COLO829 (cell line): ENCODE measurements at regions not wholly inside any gene's neighbourhood (a gene's known extent, or its start where the extent isn't known, plus 50 kb on each side); places are given as distances from the start of the nearest gene placed in this dataset.
A peak's percentile ranks its signal among the peaks of the same experiment; 100 is the strongest.
"Not testable (repeated sequence)": the region's sequence is repeated elsewhere in the genome, so short reads cannot be mapped to it uniquely, and the experiment has no call there.

Experiments used
- DNase-seq: peaks from one replicate; pipeline ENCODE4 v3.0.0; 2012; ENCODE audit warnings: low spot score

- not testable (repeated sequence) for DNase-seq
Measured at GRCh38 chr2:215889240-215889969, 123.9 kb downstream of the MREG start.

- DNase-seq = no peak
Measured at GRCh38 chr2:215888680-215889079, 124.7 kb downstream of the MREG start.

GRCh38 chr2:215887303-215887702 lies 126.0 kb downstream of the MREG start:
- no peak for DNase-seq

- no peak for DNase-seq
Measured at GRCh38 chr2:215886022-215886421, 127.3 kb downstream of the MREG start.

GRCh38 chr2:215885536-215885935 lies 127.8 kb downstream of the MREG start:
- DNase-seq = no peak

GRCh38 chr2:215884451-215885087 lies 128.8 kb downstream of the MREG start:
- no peak for DNase-seq

GRCh38 chr2:215883799-215884198 lies 129.6 kb downstream of the MREG start:
- DNase-seq = no peak

- no peak for DNase-seq
Measured at GRCh38 chr2:215882689-215883088, 130.7 kb downstream of the MREG start.

GRCh38 chr2:215881582-215881981 lies 131.8 kb downstream of the MREG start:
- DNase-seq = peak; percentile 15

- peak; percentile 65 for DNase-seq
Measured at GRCh38 chr2:215880970-215881369, 132.4 kb downstream of the MREG start.

- DNase-seq = no peak
Measured at GRCh38 chr2:215879977-215880940, 133.1 kb downstream of the MREG start.

- no peak for DNase-seq
Measured at GRCh38 chr2:215879331-215879730, 134.0 kb downstream of the MREG start.

GRCh38 chr2:215878476-215879063 lies 134.8 kb downstream of the MREG start:
- no peak for DNase-seq

GRCh38 chr2:215876937-215877238 lies 136.5 kb downstream of the MREG start:
- no peak for DNase-seq

- DNase-seq = no peak
Measured at GRCh38 chr2:215876139-215876936, 137.0 kb downstream of the MREG start.

GRCh38 chr2:215874418-215874817 lies 138.9 kb downstream of the MREG start:
- DNase-seq = no peak

- DNase-seq = no peak
Measured at GRCh38 chr2:215870986-215871385, 142.4 kb downstream of the MREG start.

GRCh38 chr2:215870088-215870490 lies 143.3 kb downstream of the MREG start:
- DNase-seq = no peak

GRCh38 chr2:215868846-215869543 lies 144.4 kb downstream of the MREG start:
- no peak for DNase-seq

- no peak for DNase-seq
Measured at GRCh38 chr2:215866606-215867005, 146.7 kb downstream of the MREG start.

GRCh38 chr2:215863687-215864086 lies 149.7 kb downstream of the MREG start:
- DNase-seq = no peak
